ENCODE measurements at regions not wholly inside any gene's neighbourhood (a gene's known extent, or its start where the extent isn't known, plus 50 kb on each side); places are given as distances from the start of the nearest gene placed in this dataset.
"Not testable (repeated sequence)": the region's sequence is repeated elsewhere in the genome, so short reads cannot be mapped to it uniquely, and the experiment has no call there.

DNA sequence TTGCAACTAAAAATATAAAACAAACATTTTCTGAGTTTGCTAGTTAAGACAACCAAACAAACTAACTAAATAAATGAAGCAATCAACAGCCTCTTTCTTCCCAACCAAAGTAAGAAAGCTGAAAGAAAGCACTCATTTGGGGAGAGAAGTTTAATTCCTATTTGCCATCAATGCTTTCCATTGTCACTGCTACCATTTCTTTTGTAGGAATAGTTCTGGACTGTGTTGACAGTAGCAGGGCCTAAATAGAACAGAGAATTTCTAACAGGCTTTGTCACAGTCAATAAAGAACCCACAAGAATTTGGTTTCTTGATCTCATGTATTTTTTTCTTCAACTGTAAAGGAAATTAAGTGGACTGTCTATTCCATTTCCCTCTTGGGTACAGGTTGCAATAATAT is 1886.4 kb upstream of the TENM3 start:
- TF ChIP-seq, protein P1, sequence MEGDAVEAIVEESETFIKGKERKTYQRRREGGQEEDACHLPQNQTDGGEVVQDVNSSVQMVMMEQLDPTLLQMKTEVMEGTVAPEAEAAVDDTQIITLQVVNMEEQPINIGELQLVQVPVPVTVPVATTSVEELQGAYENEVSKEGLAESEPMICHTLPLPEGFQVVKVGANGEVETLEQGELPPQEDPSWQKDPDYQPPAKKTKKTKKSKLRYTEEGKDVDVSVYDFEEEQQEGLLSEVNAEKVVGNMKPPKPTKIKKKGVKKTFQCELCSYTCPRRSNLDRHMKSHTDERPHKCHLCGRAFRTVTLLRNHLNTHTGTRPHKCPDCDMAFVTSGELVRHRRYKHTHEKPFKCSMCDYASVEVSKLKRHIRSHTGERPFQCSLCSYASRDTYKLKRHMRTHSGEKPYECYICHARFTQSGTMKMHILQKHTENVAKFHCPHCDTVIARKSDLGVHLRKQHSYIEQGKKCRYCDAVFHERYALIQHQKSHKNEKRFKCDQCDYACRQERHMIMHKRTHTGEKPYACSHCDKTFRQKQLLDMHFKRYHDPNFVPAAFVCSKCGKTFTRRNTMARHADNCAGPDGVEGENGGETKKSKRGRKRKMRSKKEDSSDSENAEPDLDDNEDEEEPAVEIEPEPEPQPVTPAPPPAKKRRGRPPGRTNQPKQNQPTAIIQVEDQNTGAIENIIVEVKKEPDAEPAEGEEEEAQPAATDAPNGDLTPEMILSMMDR (IDR thresholded peaks at IDR 0.05): no peak
- no peak for TF ChIP-seq POLR2A (IDR thresholded peaks at IDR 0.05)

GRCh38 chr4:180360113-180360512 is 1883.1 kb upstream of the TENM3 start:
- H3K36me3 ChIP-seq; DNase-seq; intact Hi-C loops (cut with DNase I); H3K27me3 ChIP-seq; H3K4me3 ChIP-seq (replicated peaks in 1 of 3); H3K27ac ChIP-seq; H3K4me1 ChIP-seq; H3K9me3 ChIP-seq: not testable (repeated sequence)
- 78 to 80% methylated on average over 4 of the region's 4 CpGs for WGBS, 2 donors

More for the DNA sequence above, 1886.4 kb upstream of the TENM3 start:
- H3K36me3 ChIP-seq: no peaks in the 10 kb centered on the region
- intact Hi-C loops (cut with DNase I): no loop called here
- no peaks in the 10 kb centered on the region for H3K4me1 ChIP-seq
- H3K27ac ChIP-seq: no peak overlapping the region
- no peaks in the 10 kb centered on the region for H3K27me3 ChIP-seq
- DNase-seq: no peak
- no peaks in the 10 kb centered on the region for H3K9me3 ChIP-seq
- H3K4me3 ChIP-seq (replicated peaks in 1 of 3): no peak overlapping the region

DNA sequence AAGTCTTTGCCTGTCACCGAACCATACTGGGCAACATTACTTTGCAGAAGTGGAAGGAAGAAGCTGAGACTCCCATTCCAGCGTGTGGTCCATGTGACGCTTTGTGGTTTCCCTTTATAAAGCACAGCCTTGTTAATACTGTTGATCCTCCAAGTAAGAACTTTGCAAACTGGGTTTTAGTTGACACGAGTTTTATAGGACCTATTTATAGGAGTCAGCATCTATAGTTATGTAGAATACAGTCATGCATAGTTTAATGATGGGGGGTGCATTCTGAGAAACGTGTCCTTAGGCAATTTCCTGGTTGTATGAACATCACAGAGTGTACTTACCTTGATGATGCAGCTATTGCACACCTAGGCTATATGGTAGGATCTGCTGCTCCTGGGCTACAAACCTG is 1879.4 kb upstream of the TENM3 start:
- TF ChIP-seq, protein P1 (IDR thresholded peaks at IDR 0.05): no peak
- no peak for TF ChIP-seq POLR2A (IDR thresholded peaks at IDR 0.05)
- intact Hi-C loops (cut with DNase I): no loop called here

DNA sequence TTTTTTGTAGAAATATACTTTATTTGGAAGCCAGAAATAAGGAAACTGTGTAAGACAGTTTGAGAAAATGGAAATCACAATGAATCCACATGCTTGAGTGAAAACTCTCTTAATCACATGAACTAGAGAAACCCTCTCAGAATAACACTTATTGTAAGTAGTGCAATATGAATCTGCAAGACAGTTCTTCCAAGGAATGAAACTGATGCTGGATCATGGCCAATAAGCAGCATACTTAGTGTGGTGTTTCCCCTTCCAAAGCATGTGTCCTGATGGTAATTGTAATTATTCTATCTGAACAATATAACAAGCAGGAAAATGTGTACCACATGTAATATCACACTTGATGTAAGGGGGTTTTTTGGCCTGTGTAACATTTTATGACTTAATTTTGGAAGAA is 1870.5 kb upstream of the TENM3 start:
- DNase-seq: no peak
- no peaks in the 10 kb centered on the region for H3K4me1 ChIP-seq
- intact Hi-C loops (cut with DNase I): no loop called here
- H3K9me3 ChIP-seq: no peaks in the 10 kb centered on the region
- H3K36me3 ChIP-seq: no peaks in the 10 kb centered on the region
- H3K27ac ChIP-seq: no peak overlapping the region
- TF ChIP-seq, protein P1 (IDR thresholded peaks at IDR 0.05): no peak
- no peak for TF ChIP-seq POLR2A (IDR thresholded peaks at IDR 0.05)
- no peak overlapping the region for H3K4me3 ChIP-seq (replicated peaks in 1 of 3)
- no peaks in the 10 kb centered on the region for H3K27me3 ChIP-seq

More for the DNA sequence above, 1879.4 kb upstream of the TENM3 start:
- H3K27me3 ChIP-seq: no peaks in the 10 kb centered on the region
- H3K27ac ChIP-seq: no peak overlapping the region
- no peak for DNase-seq
- H3K4me1 ChIP-seq: no peaks in the 10 kb centered on the region
- WGBS, 2 donors: 61 to 65% methylated on average over 5 of the region's 5 CpGs
- no peaks in the 10 kb centered on the region for H3K9me3 ChIP-seq
- H3K36me3 ChIP-seq: no peaks in the 10 kb centered on the region
- H3K4me3 ChIP-seq (replicated peaks in 1 of 3): no peak overlapping the region

DNA sequence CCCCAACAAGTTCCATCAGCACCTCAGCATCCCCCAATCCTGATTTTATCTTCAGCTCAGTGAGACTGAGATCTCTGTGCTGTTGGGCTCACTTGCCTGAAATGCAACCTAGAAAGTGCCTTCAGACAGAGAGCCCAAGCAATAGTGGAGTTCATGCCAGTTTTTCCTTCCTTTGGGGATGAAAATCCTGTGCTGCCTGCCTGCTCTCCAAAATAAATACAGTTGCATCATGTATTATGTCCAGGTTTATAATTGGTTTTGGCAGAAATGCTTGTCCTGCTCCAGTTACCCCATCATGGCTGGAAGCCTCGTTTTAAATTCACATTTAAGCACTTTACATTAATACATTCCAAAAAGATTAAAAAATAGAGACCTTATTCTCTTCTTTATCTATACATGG is 1865.5 kb upstream of the TENM3 start:
- Histone ChIP-seq H3K9me3 (no peaks in the 10 kb centered on the region), H3K36me3 (no peaks in the 10 kb centered on the region), H3K4me3 (replicated peaks in 1 of 3) (no peak overlapping the region), H3K27me3 (no peaks in the 10 kb centered on the region), H3K4me1 (no peaks in the 10 kb centered on the region), H3K27ac (no peak overlapping the region)
- no peak for DNase-seq
- TF ChIP-seq POLR2A (IDR thresholded peaks at IDR 0.05): no peak
- TF ChIP-seq, protein P1 (IDR thresholded peaks at IDR 0.05): no peak
- WGBS, 2 donors: 45 to 48% methylated on average over 1 of the region's 1 CpG
- intact Hi-C loops (cut with DNase I): no loop called here

- Histone ChIP-seq H3K4me3 (replicated peaks in 1 of 3) (no peak overlapping the region), H3K36me3 (no peaks in the 10 kb centered on the region), H3K27ac (no peak overlapping the region), H3K27me3 (no peaks in the 10 kb centered on the region), H3K9me3 (no peaks in the 10 kb centered on the region), H3K4me1 (no peaks in the 10 kb centered on the region)
- WGBS, 2 donors: 79 to 82% methylated on average over 5 of the region's 5 CpGs
- intact Hi-C loops (cut with DNase I): no loop called here
- TF ChIP-seq, protein P1 (IDR thresholded peaks at IDR 0.05): no peak
- DNase-seq: no peak
Observed at GRCh38 chr4:180380733-180381132, 1862.5 kb upstream of the TENM3 start.
